HG02973 (cell line): ENCODE measurements at regions not wholly inside any gene's neighbourhood (a gene's known extent, or its start where the extent isn't known, plus 50 kb on each side); places are given as distances from the start of the nearest gene placed in this dataset.
"Not testable (repeated sequence)": the region's sequence is repeated elsewhere in the genome, so short reads cannot be mapped to it uniquely, and the experiment has no call there.

Experiments
- ATAC-seq: cut with Tn5 transposase; IDR thresholded peaks from one replicate; pipeline ENCODE4 v1.9.1; 2021; ENCODE audit warnings: moderate library complexity; ENCODE audit not compliant: unreplicated experiment

DNA sequence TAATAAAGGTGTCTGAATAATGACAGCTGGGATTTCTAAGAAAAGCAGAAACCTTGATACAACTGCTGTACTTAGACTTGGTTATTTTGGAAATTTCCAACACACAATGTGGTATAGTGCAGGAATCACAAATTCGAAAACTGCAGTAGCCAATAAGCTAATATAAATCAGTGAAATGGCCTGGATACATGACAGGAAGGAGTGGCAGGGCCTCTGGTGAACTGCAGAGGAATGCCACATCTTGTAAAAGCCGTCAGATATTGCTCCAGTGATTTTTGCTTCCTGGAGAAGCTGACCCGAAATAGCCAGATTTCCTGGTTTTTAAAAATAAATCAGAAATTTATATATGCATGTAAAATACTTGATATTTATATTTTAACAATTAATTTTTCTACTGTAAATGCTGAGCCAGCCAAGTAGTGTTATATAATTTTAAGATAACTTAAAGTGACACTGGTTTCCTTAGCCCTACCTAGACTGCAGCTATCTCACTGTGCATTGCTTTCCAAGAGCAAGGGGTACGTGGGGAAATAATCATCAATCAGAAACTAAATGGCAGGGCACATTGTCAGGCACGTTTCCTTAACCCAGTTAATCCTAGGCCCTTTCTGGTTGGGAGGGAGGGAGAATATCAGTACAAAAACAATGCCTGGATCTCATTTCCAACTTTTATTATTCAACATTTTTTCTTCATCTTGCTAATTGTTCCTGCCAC, 182.4 kb downstream of the RASEF start:
- ATAC-seq = no peak

DNA sequence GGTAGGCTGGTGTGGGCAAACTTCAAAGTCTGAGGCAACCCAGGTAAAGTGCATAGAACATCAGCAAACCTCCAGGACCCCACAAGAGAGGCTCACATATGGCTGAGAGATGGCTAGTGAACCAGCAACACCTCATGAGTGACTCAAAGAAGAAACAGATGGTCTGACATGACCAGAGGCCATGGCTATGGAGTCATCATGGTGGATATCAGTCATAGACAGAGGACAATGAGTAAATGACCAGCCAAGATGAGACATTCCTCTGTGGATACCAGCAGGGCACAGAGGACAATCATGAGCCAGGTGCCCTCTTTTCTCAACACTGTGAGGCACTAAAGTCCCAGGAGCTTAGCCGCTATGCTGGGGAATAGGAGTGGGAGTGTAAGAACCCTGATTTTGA, 180.8 kb downstream of the RASEF start:
- no peak for ATAC-seq

DNA sequence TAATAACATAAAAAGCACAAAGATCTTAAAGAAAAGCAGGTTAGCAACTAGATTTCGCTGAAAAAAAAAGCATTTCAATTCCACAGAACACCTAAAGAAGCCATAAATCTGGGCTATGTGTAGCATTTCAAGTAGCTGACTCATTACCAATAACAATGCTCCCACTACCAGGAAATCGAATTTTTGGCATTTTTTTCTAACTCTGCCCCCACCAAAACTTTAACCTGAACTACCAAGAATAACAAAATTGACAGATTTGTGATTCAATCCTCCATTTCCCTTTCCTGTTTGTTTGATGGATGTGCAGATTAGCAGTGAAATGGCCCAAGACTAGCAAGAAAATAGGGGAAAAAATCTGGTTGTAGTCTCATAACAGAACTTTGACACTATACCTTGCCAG, 180.2 kb downstream of the RASEF start:
- no peak for ATAC-seq

DNA sequence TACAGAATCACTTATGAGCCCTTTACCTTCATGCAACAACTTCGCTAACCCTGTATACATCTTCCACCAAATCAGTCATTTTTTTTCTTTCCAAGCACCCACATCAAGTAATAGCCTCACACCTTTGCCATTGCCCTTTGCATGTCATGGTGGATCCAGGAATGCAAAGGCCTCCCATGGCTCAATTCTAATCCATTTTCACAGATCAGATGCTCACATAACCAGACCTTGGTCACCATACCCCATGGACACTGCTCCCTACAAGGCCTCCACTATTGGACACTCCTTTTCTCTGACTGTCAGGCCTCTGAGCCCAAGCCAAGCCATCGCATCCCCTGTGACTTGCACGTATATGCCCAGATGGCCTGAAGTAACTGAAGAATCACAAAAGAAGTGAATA, 179.5 kb downstream of the RASEF start:
- ATAC-seq = no peak

DNA sequence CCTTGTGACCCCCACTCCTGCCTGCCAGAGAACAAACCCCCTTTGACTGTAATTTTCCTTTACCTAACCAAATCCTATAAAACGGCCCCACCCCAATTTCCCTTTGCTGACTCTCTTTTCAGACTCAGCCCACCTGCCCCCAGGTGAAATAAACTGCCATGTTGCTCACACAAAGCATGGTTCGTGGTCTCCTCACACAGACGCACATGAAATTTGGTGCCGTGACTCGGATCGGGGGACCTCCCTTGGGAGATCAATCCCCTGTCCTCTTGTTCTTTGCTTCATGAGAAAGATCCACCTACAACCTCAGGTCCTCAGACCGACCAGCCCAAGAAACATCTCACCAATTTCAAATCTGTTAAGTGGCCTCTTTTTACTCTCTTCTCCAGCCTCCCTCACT, 179.0 kb downstream of the RASEF start:
- not testable (repeated sequence) for ATAC-seq

DNA sequence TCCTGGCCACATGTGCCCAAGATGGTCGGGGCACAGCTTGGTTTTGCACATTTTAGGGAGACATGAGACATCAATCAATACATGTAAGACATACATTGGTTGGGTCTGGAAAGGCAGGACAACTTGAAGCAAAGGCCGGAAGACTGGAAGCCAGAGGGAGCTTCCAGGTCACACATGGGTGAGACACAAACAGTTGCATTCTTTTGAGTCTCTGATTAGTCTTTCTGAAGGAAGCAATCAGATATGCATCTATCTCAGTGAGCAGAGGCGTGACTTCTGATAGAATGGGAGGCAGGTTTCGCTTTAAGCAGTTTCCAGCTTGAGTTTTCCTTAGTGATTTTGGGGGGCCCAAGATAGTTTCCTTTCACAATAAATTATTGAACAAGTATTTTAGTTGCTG, 172.5 kb downstream of the RASEF start:
- ATAC-seq = no peak

DNA sequence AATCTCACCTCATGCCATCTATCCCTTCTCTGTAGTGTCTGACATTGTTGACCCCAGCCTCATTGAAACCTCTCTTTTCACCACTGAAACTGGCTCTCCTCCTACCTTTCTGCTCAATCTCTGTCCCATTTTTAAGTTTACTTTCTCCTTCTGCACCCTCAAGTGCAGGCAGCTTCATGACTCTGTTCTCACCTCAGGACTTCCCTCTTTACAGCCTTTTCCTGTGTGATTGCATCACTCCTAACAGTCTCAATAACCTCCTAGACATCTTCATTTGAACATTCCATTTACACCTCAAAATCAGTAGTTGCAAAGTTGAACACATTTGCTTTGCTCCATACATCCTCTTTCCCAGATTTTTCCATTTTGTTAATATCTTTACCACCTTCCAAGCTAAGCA, 172.1 kb downstream of the RASEF start:
- ATAC-seq = no peak

DNA sequence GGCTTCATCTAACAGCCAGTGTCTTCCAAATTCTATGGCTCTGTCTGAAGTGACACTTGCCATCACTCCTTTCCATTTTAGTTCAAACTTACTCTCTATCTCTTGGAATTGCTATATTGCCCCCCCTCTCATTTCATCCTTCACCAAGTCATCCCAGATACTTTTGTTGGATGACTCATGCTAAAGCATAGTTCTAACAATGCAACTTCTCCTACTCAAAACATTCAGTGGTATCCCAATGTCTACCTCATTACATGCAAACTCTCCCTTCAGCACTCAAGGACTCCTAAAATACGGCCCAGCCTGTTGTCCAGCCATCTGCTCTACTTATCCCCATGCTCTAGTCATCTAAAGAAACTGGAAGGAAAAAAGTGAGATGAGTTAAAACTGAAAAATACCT, 171.6 kb downstream of the RASEF start:
- ATAC-seq = no peak

DNA sequence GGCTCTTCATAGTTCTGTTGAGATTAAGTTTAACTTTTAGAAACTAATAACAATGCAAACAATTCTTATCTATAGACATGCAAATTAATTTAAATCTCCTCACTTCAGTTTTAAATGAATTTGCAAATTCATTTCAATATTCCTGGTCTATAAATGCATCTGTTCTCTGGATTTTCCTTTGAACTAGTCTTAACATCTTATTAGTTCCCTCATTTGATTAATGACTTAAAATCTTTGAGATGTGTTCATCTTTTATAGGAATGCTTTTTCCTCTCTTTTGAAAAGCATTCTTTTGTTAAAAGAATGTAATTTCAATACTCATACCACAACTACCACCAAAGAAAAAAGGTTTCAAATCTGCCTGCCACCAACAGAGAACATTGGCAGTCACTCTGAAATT, 169.4 kb downstream of the RASEF start:
- no peak for ATAC-seq

DNA sequence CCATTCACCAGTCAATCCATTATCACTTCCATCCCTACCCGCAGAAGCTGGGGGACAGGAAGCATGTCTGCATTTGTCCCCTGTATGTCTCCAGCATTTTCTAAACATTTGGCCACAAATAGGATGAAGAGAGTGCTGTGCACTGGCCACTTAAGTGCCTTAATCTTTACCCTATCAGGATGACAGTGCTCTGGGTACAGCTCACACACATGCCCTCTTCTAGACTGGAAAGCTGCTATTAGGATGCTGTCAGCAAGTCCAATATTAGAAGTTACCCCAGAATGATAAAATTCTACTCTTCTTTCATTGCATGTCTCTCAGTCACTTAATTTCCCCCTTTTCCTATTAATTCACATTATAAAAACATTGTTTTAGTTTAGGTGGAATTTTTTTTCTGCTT, 168.4 kb downstream of the RASEF start:
- no peak for ATAC-seq

DNA sequence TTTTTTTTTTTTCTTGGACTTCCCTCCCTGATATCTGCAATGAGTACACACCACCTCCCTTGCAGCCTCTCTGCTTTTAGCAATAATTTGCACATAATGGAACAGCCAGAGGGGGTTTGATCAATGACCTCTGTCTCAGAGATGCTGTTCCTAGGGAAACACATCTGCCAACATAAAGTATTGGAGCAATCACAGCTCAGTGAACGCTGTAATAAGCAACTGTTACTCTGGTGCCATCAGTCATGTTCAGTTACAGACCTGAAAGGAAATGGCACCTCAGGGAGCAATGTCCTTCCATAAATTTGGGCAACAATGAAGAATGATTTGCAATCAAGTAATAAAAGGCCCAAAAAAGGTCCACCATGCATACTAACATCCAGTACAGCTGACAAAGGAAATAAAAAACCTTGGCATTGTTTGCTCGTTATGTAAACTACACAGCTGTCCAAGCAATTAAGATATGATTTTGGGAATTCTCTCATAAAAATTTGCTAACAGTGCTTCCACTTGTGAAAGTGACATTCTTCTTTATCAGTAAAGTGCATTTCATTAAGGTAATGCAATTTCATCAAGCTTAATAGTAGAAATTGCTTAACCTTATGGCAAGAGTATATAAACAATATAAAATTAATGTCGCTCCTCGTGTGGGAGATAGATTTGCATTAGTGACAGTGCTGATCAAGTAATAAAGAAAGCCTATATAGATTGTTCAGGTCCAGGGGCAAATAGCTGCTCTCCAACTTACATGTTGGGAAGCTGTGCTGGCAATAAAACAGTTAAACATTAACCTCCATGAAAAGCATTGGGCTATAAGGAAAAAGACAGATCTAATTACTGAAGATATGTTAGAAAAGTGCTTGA, 167.8 kb downstream of the RASEF start:
- ATAC-seq = no peak

DNA sequence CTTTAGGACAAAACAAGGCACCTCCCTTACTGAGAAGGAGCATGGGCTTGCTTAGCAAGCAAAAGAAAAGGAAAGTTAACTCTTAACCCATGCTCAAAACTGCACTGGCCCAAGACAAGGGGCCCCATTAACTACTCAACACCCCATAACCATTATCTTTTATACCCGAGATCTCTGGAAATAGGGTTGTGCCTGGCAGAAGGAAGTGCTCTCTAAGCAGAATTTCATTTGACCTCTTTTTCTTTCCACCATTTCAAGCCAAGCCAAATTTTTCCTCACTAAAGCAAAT, 167.2 kb downstream of the RASEF start:
- no peak for ATAC-seq

DNA sequence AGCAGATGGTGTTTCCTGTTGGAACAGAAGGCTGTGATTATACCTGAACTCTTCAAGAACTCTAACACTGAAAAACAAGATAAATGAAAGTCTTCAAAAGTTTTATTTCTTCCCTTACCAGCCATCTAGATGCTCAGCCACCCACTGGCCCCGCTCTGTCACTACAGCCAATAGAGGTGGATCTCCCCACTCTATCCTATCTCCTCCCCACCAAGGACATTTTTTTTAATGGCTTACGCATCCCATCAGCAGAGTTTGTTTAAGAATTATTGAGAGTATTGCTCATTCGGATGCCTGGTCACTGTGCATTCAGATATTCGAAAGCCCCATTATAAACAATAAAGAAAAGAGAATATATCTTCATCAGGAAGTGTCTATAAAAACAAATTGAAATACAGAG, 159.4 kb downstream of the RASEF start:
- ATAC-seq = no peak

DNA sequence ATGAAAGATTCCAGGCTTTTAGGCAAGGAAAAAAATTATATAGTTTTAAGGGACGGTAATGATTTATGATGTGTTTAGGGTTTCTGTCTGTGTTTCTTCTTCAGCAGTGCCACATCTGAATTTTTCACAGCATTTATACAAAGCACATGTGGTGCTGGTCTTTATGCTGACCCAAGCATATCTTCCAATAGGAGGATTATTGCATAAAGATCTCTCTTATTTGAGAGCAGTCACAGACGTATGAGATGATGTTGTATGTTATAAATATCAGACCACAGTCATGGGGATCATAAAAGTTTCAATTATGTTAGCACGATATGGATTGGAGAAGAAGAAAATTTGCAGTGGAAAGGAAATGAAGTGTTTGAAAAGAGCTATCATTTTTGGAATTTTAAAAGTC, 150.9 kb downstream of the RASEF start:
- ATAC-seq = no peak

DNA sequence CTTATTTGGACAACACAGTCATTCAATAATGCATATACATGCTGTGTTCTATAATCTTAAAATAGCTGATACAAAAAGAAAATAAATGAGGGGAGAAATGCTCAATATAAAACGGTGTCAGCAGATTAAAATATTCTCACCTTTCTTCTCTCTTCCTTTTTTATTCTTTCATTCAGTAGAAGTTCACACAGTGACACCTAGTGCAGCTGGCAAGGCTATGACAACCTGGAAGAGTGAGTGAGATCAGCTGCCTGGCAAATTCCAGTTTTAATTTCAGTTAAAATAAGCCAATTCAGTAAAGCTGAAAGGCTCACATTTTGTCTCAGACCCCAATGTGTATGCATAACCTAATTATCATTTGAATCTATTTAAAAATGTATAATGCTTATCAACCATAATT, 150.3 kb downstream of the RASEF start:
- no peak for ATAC-seq

DNA sequence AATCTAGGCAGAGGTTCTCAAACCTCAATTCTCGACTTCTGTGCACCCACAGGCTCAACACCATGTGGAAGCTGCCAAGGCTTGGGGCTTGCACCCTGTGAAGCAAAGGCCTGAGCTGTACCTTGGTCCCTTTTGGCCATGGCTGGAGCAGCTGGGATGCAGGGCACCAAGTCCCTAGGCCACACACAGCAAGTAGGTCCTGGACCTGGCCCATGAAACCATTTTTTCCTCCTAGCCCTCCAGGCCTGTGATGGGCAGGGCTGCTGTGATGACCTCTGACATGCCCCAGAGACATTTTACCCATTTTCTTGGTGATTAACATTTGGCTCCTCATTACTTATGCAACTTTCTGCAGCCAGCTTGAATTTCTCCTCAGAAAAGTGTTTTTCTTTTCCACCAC, 146.7 kb downstream of the RASEF start:
- ATAC-seq = not testable (repeated sequence)

DNA sequence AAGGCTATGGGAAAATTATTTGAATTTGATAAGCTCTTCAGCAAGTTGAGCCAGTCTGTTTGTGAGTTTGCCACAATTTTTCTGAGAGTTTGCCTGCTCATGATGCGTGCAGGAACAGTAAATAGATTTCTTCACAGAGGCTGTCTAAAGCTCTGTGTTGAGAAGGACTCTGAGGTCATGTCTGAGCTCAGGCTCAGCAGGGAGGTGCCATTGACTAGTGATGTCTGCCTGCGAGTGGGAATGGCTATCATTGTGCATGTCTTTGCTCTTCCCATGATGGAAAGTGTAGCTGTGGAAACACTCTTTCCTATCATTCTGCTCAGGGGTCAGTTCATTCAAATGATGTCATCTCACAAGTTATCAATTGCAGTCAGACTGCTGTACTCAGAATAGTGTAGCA, 142.8 kb downstream of the RASEF start:
- ATAC-seq = no peak

DNA sequence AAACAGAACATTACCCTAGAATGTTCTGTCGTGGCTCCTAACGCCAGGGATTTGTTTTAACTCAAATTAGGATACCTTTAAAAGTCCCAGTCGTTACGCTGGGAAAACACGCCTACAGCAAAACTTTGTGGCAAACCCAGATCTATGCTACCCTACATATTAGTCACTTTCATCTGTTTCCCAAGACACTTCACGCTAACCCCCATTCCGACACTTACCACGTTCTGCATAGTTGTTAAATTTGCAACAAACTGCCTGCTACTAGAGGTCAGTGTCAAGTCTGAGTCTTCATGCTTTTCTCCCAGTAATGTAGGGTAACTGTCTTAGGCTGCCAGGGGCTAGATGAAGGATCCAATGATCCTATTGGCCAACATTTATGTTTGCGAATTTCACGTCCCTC, 140.3 kb downstream of the RASEF start:
- no peak for ATAC-seq

DNA sequence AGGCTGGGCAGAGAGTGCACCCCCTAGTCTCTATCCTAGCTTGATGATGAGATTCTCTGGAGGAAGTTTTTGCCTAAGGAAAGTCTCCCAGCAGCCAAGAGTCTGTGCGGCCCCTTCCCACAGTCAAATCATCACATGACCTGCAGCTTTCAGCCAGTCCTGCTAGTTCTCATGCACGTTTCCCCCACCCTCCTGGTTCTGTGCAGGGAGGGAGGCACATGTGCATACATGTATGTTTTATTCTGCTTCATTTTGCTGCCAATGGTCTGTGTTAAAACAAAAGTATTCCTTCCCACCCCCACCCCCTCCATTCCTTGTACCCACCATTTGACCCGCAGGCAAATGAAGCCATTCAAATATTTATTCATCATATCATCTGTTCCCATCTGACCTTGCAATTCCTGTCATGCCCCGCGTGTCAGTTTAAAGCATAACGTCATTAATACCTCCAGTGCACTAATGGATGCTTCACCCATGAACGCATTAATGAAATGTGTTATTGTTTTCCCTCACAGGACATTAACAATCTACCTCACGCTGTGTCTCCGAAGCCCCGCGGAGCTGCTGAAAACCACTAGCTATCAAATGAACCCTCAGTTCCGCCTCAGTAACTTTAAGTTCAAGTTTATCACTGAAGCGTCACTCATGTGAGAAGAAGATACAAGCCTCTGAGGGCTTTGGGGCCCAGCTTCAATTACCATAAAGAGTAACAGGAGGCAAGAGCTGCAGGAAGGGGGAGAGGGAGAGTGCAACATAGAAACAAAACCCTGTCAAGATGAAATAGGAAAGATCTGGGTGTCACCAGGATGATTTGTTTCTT, 139.6 kb downstream of the RASEF start:
- ATAC-seq = no peak

DNA sequence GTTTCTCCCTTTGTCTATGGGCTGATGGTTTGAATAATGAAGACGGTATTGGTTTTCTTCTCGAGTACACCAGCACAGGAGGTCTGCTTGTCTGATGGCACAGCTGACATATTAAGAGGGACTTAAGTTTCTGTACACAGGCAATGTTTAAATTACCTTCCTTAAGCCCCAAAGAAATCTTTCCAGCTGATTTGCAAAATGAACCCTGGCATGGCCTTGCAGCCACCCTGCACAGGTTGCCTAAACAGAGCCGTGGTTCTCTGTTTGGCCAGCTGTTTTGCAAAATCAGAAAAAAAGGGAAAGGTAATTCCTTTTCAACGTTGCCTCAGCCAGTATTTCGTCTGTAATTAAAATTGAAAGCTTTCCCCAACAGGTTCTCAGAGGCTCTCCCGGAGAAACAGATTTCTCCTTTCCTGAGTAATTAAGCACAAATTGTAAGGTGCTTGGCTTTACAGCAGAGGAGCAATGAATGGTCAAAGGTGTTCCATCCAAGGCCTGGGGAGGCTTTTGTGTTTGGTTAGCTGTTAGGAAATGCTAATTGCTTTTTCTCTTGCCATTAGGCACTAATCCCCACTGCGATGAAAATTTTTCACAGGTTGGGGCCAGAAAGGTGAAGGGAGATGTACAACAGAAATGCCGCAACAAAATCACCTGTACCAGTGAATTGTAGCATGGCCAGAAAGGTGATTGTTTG, 138.9 kb downstream of the RASEF start:
- ATAC-seq = no peak
